Liver (tissue), 8 donors: ENCODE measurements at regions not wholly inside any gene's neighbourhood (a gene's known extent, or its start where the extent isn't known, plus 50 kb on each side); places are given as distances from the start of the nearest gene placed in this dataset.

Source experiments
- DNase-seq: peaks from one replicate; pipeline ENCODE4 v3.0.0-alpha.2; 2017; ENCODE audit warnings: low spot score
- H3K27ac ChIP-seq, 2 donors: one replicate each; pipeline ENCODE4 v1.7.0; 2013; ENCODE audit warnings: inconsistent platforms in 2 of 2, low read length in 2 of 2, control low read depth in 1 of 2, low read depth in 1 of 2, mild to moderate bottlenecking in 1 of 2
- H3K27me3 ChIP-seq, 4 donors: one replicate each; pipeline versions ENCODE4 v1.6.1 to v1.7.0; 2013; ENCODE audit warnings: low read length in 3 of 4, inconsistent platforms in 1 of 4, mild to moderate bottlenecking in 1 of 4, moderate library complexity in 1 of 4; ENCODE audit not compliant: control insufficient read depth in 4 of 4, insufficient read depth in 4 of 4
- H3K36me3 ChIP-seq, 4 donors: one replicate each; pipeline versions ENCODE4 v1.6.1 to v1.7.0; 2013; ENCODE audit warnings: low read length in 3 of 4, mild to moderate bottlenecking in 3 of 4, low read depth in 1 of 4, moderate library complexity in 1 of 4; ENCODE audit not compliant: control insufficient read depth in 4 of 4, insufficient read depth in 3 of 4
- H3K4me1 ChIP-seq, 4 donors: one replicate each; pipeline versions ENCODE4 v1.6.1 to v1.7.0; 2013; ENCODE audit warnings: low read length in 3 of 4, mild to moderate bottlenecking in 3 of 4, moderate library complexity in 1 of 4; ENCODE audit not compliant: control insufficient read depth in 4 of 4, insufficient read depth in 4 of 4
- H3K4me3 ChIP-seq, 3 donors: one replicate each; pipeline versions ENCODE4 v1.6.1 to v1.7.0; 2013; ENCODE audit warnings: low read length in 3 of 3, control low read depth in 1 of 3, low read depth in 1 of 3, mild to moderate bottlenecking in 1 of 3
- H3K9ac ChIP-seq, 2 donors: one replicate each; pipeline ENCODE4 v1.7.0; 2013; ENCODE audit warnings: low read length in 2 of 2, mild to moderate bottlenecking in 2 of 2, moderate library complexity in 2 of 2, control low read depth in 1 of 2, low read depth in 1 of 2
- H3K9me3 ChIP-seq, 4 donors: one replicate each; pipeline versions ENCODE4 v1.6.1 to v1.7.0; 2013; ENCODE audit warnings: low read length in 3 of 4; ENCODE audit not compliant: control insufficient read depth in 4 of 4
- ATF3 ChIP-seq: IDR thresholded peaks from 2 replicates; pipeline ENCODE4 v1.6.1; 2016; ENCODE audit warnings: antibody characterized with exemption
- CTCF ChIP-seq: fragments of 150-350 bp; IDR thresholded peaks from 2 replicates; pipeline ENCODE4 v1.5.1; 2017; ENCODE audit warnings: improper control_type of control experiment, low read depth, low read length; ENCODE audit not compliant: missing input control
- EGR1 ChIP-seq, 2 donors: IDR thresholded peaks; 2 replicates each; pipeline ENCODE4 v1.6.1; 2016 to 2018; ENCODE audit warnings: antibody characterized with exemption in 2 of 2, low read depth in 2 of 2
- FOXA1 ChIP-seq: IDR thresholded peaks from 2 replicates; pipeline ENCODE4 v1.6.1; 2016; ENCODE audit warnings: antibody characterized with exemption
- FOXA2 ChIP-seq: IDR thresholded peaks from 2 replicates; pipeline ENCODE4 v1.6.1; 2016; ENCODE audit warnings: antibody characterized with exemption
- GABPA ChIP-seq, 2 donors: IDR thresholded peaks in 1 of 2; conservative IDR thresholded peaks in 1 of 2; 2 replicates each; pipeline ENCODE4 v1.6.1; 2016; ENCODE audit warnings: antibody characterized with exemption in 2 of 2, mild to moderate bottlenecking in 1 of 2, moderate library complexity in 1 of 2
- HNF4A ChIP-seq, 2 donors: conservative IDR thresholded peaks; 2 replicates each; pipeline ENCODE4 v1.6.1; 2016; ENCODE audit warnings: antibody characterized with exemption in 2 of 2, mild to moderate bottlenecking in 2 of 2
- HNF4G ChIP-seq: IDR thresholded peaks from 2 replicates; pipeline ENCODE4 v1.6.1; 2016; ENCODE audit warnings: antibody characterized with exemption
- JUND ChIP-seq, 2 donors: IDR thresholded peaks; 2 replicates each; pipeline ENCODE4 v1.6.1; 2016; ENCODE audit warnings: antibody characterized with exemption in 2 of 2
- MAX ChIP-seq: IDR thresholded peaks from 2 replicates; pipeline ENCODE4 v1.6.1; 2016; ENCODE audit warnings: antibody characterized with exemption
- NR2F2 ChIP-seq: IDR thresholded peaks from 2 replicates; pipeline ENCODE4 v1.6.1; 2016; ENCODE audit warnings: antibody characterized with exemption
- RAD21 ChIP-seq, 2 donors: IDR thresholded peaks; 2 replicates each; pipeline ENCODE4 v1.6.1; 2016; ENCODE audit warnings: antibody characterized with exemption in 2 of 2, mild to moderate bottlenecking in 2 of 2
- REST ChIP-seq: IDR thresholded peaks from 2 replicates; pipeline ENCODE4 v1.6.1; 2016; ENCODE audit warnings: antibody characterized with exemption, mild to moderate bottlenecking
- RXRA ChIP-seq, 2 donors: IDR thresholded peaks; 2 replicates each; pipeline ENCODE4 v1.6.1; 2017 to 2018; ENCODE audit warnings: antibody characterized with exemption in 2 of 2, mild to moderate bottlenecking in 1 of 2
- SP1 ChIP-seq: IDR thresholded peaks from 2 replicates; pipeline ENCODE4 v1.6.1; 2018; ENCODE audit warnings: antibody characterized with exemption, mild to moderate bottlenecking
- TAF1 ChIP-seq: conservative IDR thresholded peaks from 2 replicates; pipeline ENCODE4 v1.6.1; 2016; ENCODE audit warnings: antibody characterized with exemption, mild to moderate bottlenecking
- YY1 ChIP-seq: IDR thresholded peaks from 2 replicates; pipeline ENCODE4 v1.6.1; 2016; ENCODE audit warnings: antibody characterized with exemption, mild to moderate bottlenecking
- ZBTB33 ChIP-seq: IDR thresholded peaks from 2 replicates; pipeline ENCODE4 v1.6.1; 2016; ENCODE audit warnings: antibody characterized with exemption
- WGBS: extraction: QIAGEN DNeasy Blood & Tissue Kit; methylation state at CpG from one replicate; pipeline ENCODE4 v1.1.7; 2013; 5-methylcytosine and 5-hydroxymethylcytosine counted together
- donor health status: healthy.
- donor health status: healthy.
- donor health status: healthy.
- donor health status: healthy.
- donor health status: healthy.

GRCh38 chr1:93777255-93777654 is 95.6 kb upstream of the BCAR3 start (continued):
- TF ChIP-seq JUND (IDR thresholded peaks at IDR 0.05) (no peak), HNF4A (conservative IDR thresholded peaks at IDR 0.05) (no peak), GABPA (IDR thresholded peaks at IDR 0.05 in 1 of 2, conservative IDR thresholded peaks at IDR 0.05 in 1 of 2) (no peak), YY1 (no peak), SP1 (no peak)

- Histone ChIP-seq H3K27me3 (no peaks in the 10 kb centered on the region), H3K36me3 (no peaks in the 10 kb centered on the region), H3K9me3 (no peaks in the 10 kb centered on the region), H3K4me3 (no peak overlapping the region), H3K9ac (no peak overlapping the region), H3K27ac (no peak overlapping the region), H3K4me1 (no peaks in the 10 kb centered on the region)
- WGBS, result 66% methylated on average over 3 of the region's 3 CpGs
- TF ChIP-seq SP1 (no peak), ATF3 (no peak), RXRA (IDR thresholded peaks at IDR 0.05) (no peak), EGR1 (IDR thresholded peaks at IDR 0.05; ENCODE audit: low read depth in 2 of 2) (no peak), FOXA1 (no peak), FOXA2 (no peak), REST (no peak), MAX (no peak), ZBTB33 (no peak), RAD21 (IDR thresholded peaks at IDR 0.05) (no peak), TAF1 (no peak), YY1 (no peak), JUND (IDR thresholded peaks at IDR 0.05) (no peak), HNF4A (conservative IDR thresholded peaks at IDR 0.05) (no peak), HNF4G (no peak)
- no peak for DNase-seq
Observed at GRCh38 chr1:93776728-93777127, 95.1 kb upstream of the BCAR3 start.

GRCh38 chr1:93775224-93775623 is 93.6 kb upstream of the BCAR3 start:
- no peaks in the 10 kb centered on the region for H3K4me1 ChIP-seq
- no peak for TF ChIP-seq HNF4G
- no peak for TF ChIP-seq CTCF
- TF ChIP-seq GABPA (IDR thresholded peaks at IDR 0.05 in 1 of 2, conservative IDR thresholded peaks at IDR 0.05 in 1 of 2), result no peak
- TF ChIP-seq ZBTB33, result no peak
- no peak for TF ChIP-seq NR2F2
- no peak for TF ChIP-seq HNF4A (conservative IDR thresholded peaks at IDR 0.05)
- TF ChIP-seq RXRA (IDR thresholded peaks at IDR 0.05), result no peak
- TF ChIP-seq YY1, result no peak
- TF ChIP-seq EGR1 (IDR thresholded peaks at IDR 0.05; ENCODE audit: low read depth in 2 of 2), result no peak
- TF ChIP-seq RAD21 (IDR thresholded peaks at IDR 0.05), result no peak
- no peaks in the 10 kb centered on the region for H3K36me3 ChIP-seq
- H3K27ac ChIP-seq, result no peak overlapping the region
- H3K27me3 ChIP-seq, result no peaks in the 10 kb centered on the region
- no peak for DNase-seq
- no peak overlapping the region for H3K4me3 ChIP-seq
- WGBS, result 87% methylated on average over 6 of the region's 6 CpGs
- H3K9ac ChIP-seq, result no peak overlapping the region
- H3K9me3 ChIP-seq, result no peaks in the 10 kb centered on the region
